ENCODE measurements at regions not wholly inside any gene's neighbourhood (a gene's known extent, or its start where the extent isn't known, plus 50 kb on each side); places are given as distances from the start of the nearest gene placed in this dataset.

GRCh38 chr15:97196048-97197014 is 764.2 kb upstream of the ARRDC4 start:
- Histone ChIP-seq H3K4me3 (no peak overlapping the region), H3K27me3 (ENCODE audit: low read depth) (no peaks in the 10 kb centered on the region), H3K36me3 (replicated peaks) (no peaks in the 10 kb centered on the region), H3K9me3 (no peaks in the 10 kb centered on the region), H3K4me1 (no peaks in the 10 kb centered on the region)
- in situ Hi-C loops (cut with MboI; ENCODE audit: low sequenced_read_pairs) = no loop called here
- DNase-seq (ENCODE audit: low spot score in 2 of 2) = no peak

GRCh38 chr15:97199393-97200051 is 761.0 kb upstream of the ARRDC4 start:
- no peak overlapping the region for H3K4me3 ChIP-seq
- no peaks in the 10 kb centered on the region for H3K36me3 ChIP-seq (replicated peaks)
- no peak for DNase-seq (ENCODE audit: low spot score in 2 of 2)
- H3K9me3 ChIP-seq = no peaks in the 10 kb centered on the region
- in situ Hi-C loops (cut with MboI; ENCODE audit: low sequenced_read_pairs) = no loop called here
- H3K4me1 ChIP-seq = no peaks in the 10 kb centered on the region
- H3K27me3 ChIP-seq (ENCODE audit: low read depth) = no peaks in the 10 kb centered on the region

GRCh38 chr15:97200161-97200560 is 760.3 kb upstream of the ARRDC4 start:
- H3K27me3 ChIP-seq (ENCODE audit: low read depth) = no peaks in the 10 kb centered on the region
- no peaks in the 10 kb centered on the region for H3K4me1 ChIP-seq
- H3K36me3 ChIP-seq (replicated peaks) = no peaks in the 10 kb centered on the region
- H3K4me3 ChIP-seq = no peak overlapping the region
- no peaks in the 10 kb centered on the region for H3K9me3 ChIP-seq
- in situ Hi-C loops (cut with MboI; ENCODE audit: low sequenced_read_pairs) = no loop called here
- no peak for DNase-seq (ENCODE audit: low spot score in 2 of 2)

GRCh38 chr15:97210277-97210676 is 750.2 kb upstream of the ARRDC4 start:
- DNase-seq (ENCODE audit: low spot score in 2 of 2) = no peak
- Histone ChIP-seq H3K36me3 (replicated peaks) (no peaks in the 10 kb centered on the region), H3K4me3 (no peak overlapping the region), H3K27me3 (ENCODE audit: low read depth) (no peaks in the 10 kb centered on the region), H3K4me1 (no peaks in the 10 kb centered on the region), H3K9me3 (no peaks in the 10 kb centered on the region)
- in situ Hi-C loops (cut with MboI; ENCODE audit: low sequenced_read_pairs) = no loop called here

- DNase-seq (ENCODE audit: low spot score in 2 of 2) = no peak
- Histone ChIP-seq H3K36me3 (replicated peaks) (no peaks in the 10 kb centered on the region), H3K27me3 (ENCODE audit: low read depth) (no peaks in the 10 kb centered on the region), H3K9me3 (no peaks in the 10 kb centered on the region), H3K4me1 (no peaks in the 10 kb centered on the region), H3K4me3 (no peak overlapping the region)
- in situ Hi-C loops (cut with MboI; ENCODE audit: low sequenced_read_pairs) = no loop called here
Measured at GRCh38 chr15:97215629-97216028, 744.9 kb upstream of the ARRDC4 start.

GRCh38 chr15:97224191-97224641 is 736.3 kb upstream of the ARRDC4 start:
- no peaks in the 10 kb centered on the region for H3K4me1 ChIP-seq
- H3K9me3 ChIP-seq = no peaks in the 10 kb centered on the region
- no peaks in the 10 kb centered on the region for H3K36me3 ChIP-seq (replicated peaks)
- in situ Hi-C loops (cut with MboI; ENCODE audit: low sequenced_read_pairs) = no loop called here
- no peaks in the 10 kb centered on the region for H3K27me3 ChIP-seq (ENCODE audit: low read depth)
- H3K4me3 ChIP-seq = no peak overlapping the region
- no peak for DNase-seq (ENCODE audit: low spot score in 2 of 2)

GRCh38 chr15:97234851-97235610 is 725.5 kb upstream of the ARRDC4 start:
- no peak overlapping the region for H3K4me3 ChIP-seq
- in situ Hi-C loops (cut with MboI; ENCODE audit: low sequenced_read_pairs) = loop anchor here (10.0 kb wide), 1 partner anchor 880 kb away; no protein-coding TSS in a partner anchor
- H3K9me3 ChIP-seq = no peaks in the 10 kb centered on the region
- H3K4me1 ChIP-seq = no peaks in the 10 kb centered on the region
- DNase-seq (ENCODE audit: low spot score in 2 of 2) = peak; percentile 19 to 64
- H3K36me3 ChIP-seq (replicated peaks) = no peaks in the 10 kb centered on the region
- no peaks in the 10 kb centered on the region for H3K27me3 ChIP-seq (ENCODE audit: low read depth)

- H3K4me3 ChIP-seq = no peak overlapping the region
- no peak for DNase-seq (ENCODE audit: low spot score in 2 of 2)
- H3K36me3 ChIP-seq (replicated peaks) = no peaks in the 10 kb centered on the region
- no peaks in the 10 kb centered on the region for H3K4me1 ChIP-seq
- in situ Hi-C loops (cut with MboI; ENCODE audit: low sequenced_read_pairs) = loop anchor here (10.0 kb wide), 1 partner anchor 881 kb away; no protein-coding TSS in a partner anchor
- H3K27me3 ChIP-seq (ENCODE audit: low read depth) = no peaks in the 10 kb centered on the region
- no peaks in the 10 kb centered on the region for H3K9me3 ChIP-seq
Measured at GRCh38 chr15:97235611-97235985, 724.9 kb upstream of the ARRDC4 start.

- Histone ChIP-seq H3K4me3 (no peak overlapping the region), H3K27me3 (ENCODE audit: low read depth) (no peaks in the 10 kb centered on the region), H3K9me3 (no peaks in the 10 kb centered on the region), H3K4me1 (no peaks in the 10 kb centered on the region), H3K36me3 (replicated peaks) (no peaks in the 10 kb centered on the region)
- DNase-seq (ENCODE audit: low spot score in 2 of 2) = no peak
- in situ Hi-C loops (cut with MboI; ENCODE audit: low sequenced_read_pairs) = loop anchor here (10.0 kb wide), 1 partner anchor 881 kb away; no protein-coding TSS in a partner anchor
Measured at GRCh38 chr15:97236140-97236539, 724.4 kb upstream of the ARRDC4 start.

GRCh38 chr15:97237160-97237559 is 723.3 kb upstream of the ARRDC4 start:
- Histone ChIP-seq H3K4me3 (no peak overlapping the region), H3K4me1 (no peaks in the 10 kb centered on the region), H3K36me3 (replicated peaks) (no peaks in the 10 kb centered on the region), H3K27me3 (ENCODE audit: low read depth) (no peaks in the 10 kb centered on the region), H3K9me3 (no peaks in the 10 kb centered on the region)
- in situ Hi-C loops (cut with MboI; ENCODE audit: low sequenced_read_pairs) = loop anchor here (10.0 kb wide), 1 partner anchor 882 kb away; no protein-coding TSS in a partner anchor
- no peak for DNase-seq (ENCODE audit: low spot score in 2 of 2)

GRCh38 chr15:97248376-97248775 is 712.1 kb upstream of the ARRDC4 start:
- Histone ChIP-seq H3K36me3 (replicated peaks) (no peaks in the 10 kb centered on the region), H3K4me3 (no peak overlapping the region), H3K9me3 (no peaks in the 10 kb centered on the region), H3K27me3 (ENCODE audit: low read depth) (no peaks in the 10 kb centered on the region), H3K4me1 (no peaks in the 10 kb centered on the region)
- DNase-seq (ENCODE audit: low spot score in 2 of 2) = no peak
- in situ Hi-C loops (cut with MboI; ENCODE audit: low sequenced_read_pairs) = no loop called here

GRCh38 chr15:97259943-97260342 is 700.6 kb upstream of the ARRDC4 start:
- DNase-seq (ENCODE audit: low spot score in 2 of 2) = no peak
- H3K4me1 ChIP-seq = no peaks in the 10 kb centered on the region
- no peak overlapping the region for H3K4me3 ChIP-seq
- no peaks in the 10 kb centered on the region for H3K27me3 ChIP-seq (ENCODE audit: low read depth)
- in situ Hi-C loops (cut with MboI; ENCODE audit: low sequenced_read_pairs) = no loop called here
- H3K36me3 ChIP-seq (replicated peaks) = no peaks in the 10 kb centered on the region
- H3K9me3 ChIP-seq = no peaks in the 10 kb centered on the region

- Histone ChIP-seq H3K27me3 (ENCODE audit: low read depth) (no peaks in the 10 kb centered on the region), H3K4me1 (no peaks in the 10 kb centered on the region), H3K4me3 (no peak overlapping the region), H3K36me3 (replicated peaks) (no peaks in the 10 kb centered on the region), H3K9me3 (no peaks in the 10 kb centered on the region)
- no peak for DNase-seq (ENCODE audit: low spot score in 2 of 2)
- in situ Hi-C loops (cut with MboI; ENCODE audit: low sequenced_read_pairs) = no loop called here
Measured at GRCh38 chr15:97301166-97301565, 659.3 kb upstream of the ARRDC4 start.

All from HAP-1 (cell line).